Right ventricle myocardium inferior (tissue), 1 donor: ENCODE measurements at regions not wholly inside any gene's neighbourhood (a gene's known extent, or its start where the extent isn't known, plus 50 kb on each side); places are given as distances from the start of the nearest gene placed in this dataset.

ENCODE experiments used
- ATAC-seq: fragments of 200-7000 bp; cut with Tn5 transposase; one replicate; pipeline ENCODE4 v1.9.1; 2020; ENCODE audit warnings: mild to moderate bottlenecking, moderate library complexity
- DNase-seq: peaks from one replicate; pipeline ENCODE4 v3.0.0; 2021; ENCODE audit errors: missing footprints
- intact Hi-C: fragments of 100-400 bp; cut with DNase I; formaldehyde crosslinking; loops from one replicate; pipeline ENCODE4 v1.11.0; 2022
- donor health status: DM: no; HTN: yes; CAD: no; lungs with severe emphysema.

- ATAC-seq (no peak), DNase-seq (peak; percentile 66)
- intact Hi-C loops: no loop called here
Measured at GRCh38 chr4:1493540-1494287, 87.5 kb upstream of the NKX1-1 start.

GRCh38 chr4:1492651-1493539, 86.7 kb upstream of the NKX1-1 start:
- no peak for ATAC-seq
- intact Hi-C loops: no loop called here
- DNase-seq: peak; percentile 37

GRCh38 chr4:1492142-1492457, 85.9 kb upstream of the NKX1-1 start:
- intact Hi-C loops: no loop called here
- ATAC-seq (no peak), DNase-seq (peak; percentile 41)

GRCh38 chr4:1491328-1492141, 85.3 kb upstream of the NKX1-1 start:
- ATAC-seq: no peak
- intact Hi-C loops: no loop called here
- DNase-seq: peak; percentile 42

- ATAC-seq (no peak), DNase-seq (peak; percentile 53)
- intact Hi-C loops: no loop called here
Measured at GRCh38 chr4:1490654-1491327, 84.5 kb upstream of the NKX1-1 start.

GRCh38 chr4:1490011-1490653, 83.9 kb upstream of the NKX1-1 start:
- intact Hi-C loops: no loop called here
- no peak for ATAC-seq
- DNase-seq: peak; percentile 45

- no peak for ATAC-seq
- DNase-seq: peak; percentile 31
- intact Hi-C loops: no loop called here
Measured at GRCh38 chr4:1489639-1489995, 83.4 kb upstream of the NKX1-1 start.

GRCh38 chr4:1488831-1489638, 82.8 kb upstream of the NKX1-1 start:
- peak; percentile 43 for DNase-seq
- ATAC-seq: no peak
- intact Hi-C loops: no loop called here

- intact Hi-C loops: no loop called here
- ATAC-seq (no peak), DNase-seq (peak; percentile 26)
Measured at GRCh38 chr4:1488357-1488756, 82.1 kb upstream of the NKX1-1 start.

GRCh38 chr4:1487761-1488160, 81.5 kb upstream of the NKX1-1 start:
- intact Hi-C loops: no loop called here
- ATAC-seq: no peak
- DNase-seq: peak; percentile 0

GRCh38 chr4:1487106-1487505, 80.9 kb upstream of the NKX1-1 start:
- intact Hi-C loops: no loop called here
- DNase-seq (peak; percentile 1), ATAC-seq (no peak)

- intact Hi-C loops: no loop called here
- DNase-seq (no peak), ATAC-seq (no peak)
Measured at GRCh38 chr4:1485280-1485679, 79.0 kb upstream of the NKX1-1 start.

GRCh38 chr4:1480720-1481119, 74.5 kb upstream of the NKX1-1 start:
- no peak for DNase-seq
- intact Hi-C loops: no loop called here
- ATAC-seq: no peak

GRCh38 chr4:1479454-1479853, 73.2 kb upstream of the NKX1-1 start:
- DNase-seq (no peak), ATAC-seq (no peak)
- intact Hi-C loops: no loop called here

GRCh38 chr4:1478766-1479355, 72.6 kb upstream of the NKX1-1 start:
- intact Hi-C loops: no loop called here
- DNase-seq: no peak
- no peak for ATAC-seq

- no peak for ATAC-seq
- intact Hi-C loops: no loop called here
Measured at GRCh38 chr4:1477045-1477840, 71.0 kb upstream of the NKX1-1 start.

GRCh38 chr4:1476140-1476513, 69.9 kb upstream of the NKX1-1 start:
- intact Hi-C loops: no loop called here
- DNase-seq (no peak), ATAC-seq (no peak)

More at GRCh38 chr4:1477045-1477840, 71.0 kb upstream of the NKX1-1 start:
- DNase-seq: no peak
